ENCODE measurements at regions not wholly inside any gene's neighbourhood (a gene's known extent, or its start where the extent isn't known, plus 50 kb on each side); places are given as distances from the start of the nearest gene placed in this dataset.

DNA sequence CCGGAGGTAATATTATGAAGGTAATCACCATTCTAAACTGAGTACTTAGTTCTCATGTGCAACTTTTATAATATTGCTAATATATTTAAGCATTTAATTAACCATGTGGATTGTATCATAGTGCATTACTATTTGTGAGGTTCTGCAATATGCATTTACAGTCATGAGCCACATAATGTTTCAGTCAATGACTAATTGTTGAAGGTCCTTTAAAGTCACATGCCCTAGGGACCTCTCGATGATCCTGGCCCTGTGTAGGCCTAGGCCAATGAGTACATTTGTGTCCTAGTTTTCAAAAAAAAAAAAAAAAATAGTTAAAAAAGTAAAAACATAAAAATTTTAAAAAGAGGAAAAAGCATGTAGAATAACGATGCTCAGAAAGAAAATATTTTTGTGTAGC is 298.0 kb downstream of the DSEL start:
- ATAC-seq (no peak), DNase-seq (no peak)
- H3K27me3 ChIP-seq, result no peaks in the 10 kb centered on the region
- H3K27ac ChIP-seq, result no peak overlapping the region
- TF ChIP-seq, protein P1, sequence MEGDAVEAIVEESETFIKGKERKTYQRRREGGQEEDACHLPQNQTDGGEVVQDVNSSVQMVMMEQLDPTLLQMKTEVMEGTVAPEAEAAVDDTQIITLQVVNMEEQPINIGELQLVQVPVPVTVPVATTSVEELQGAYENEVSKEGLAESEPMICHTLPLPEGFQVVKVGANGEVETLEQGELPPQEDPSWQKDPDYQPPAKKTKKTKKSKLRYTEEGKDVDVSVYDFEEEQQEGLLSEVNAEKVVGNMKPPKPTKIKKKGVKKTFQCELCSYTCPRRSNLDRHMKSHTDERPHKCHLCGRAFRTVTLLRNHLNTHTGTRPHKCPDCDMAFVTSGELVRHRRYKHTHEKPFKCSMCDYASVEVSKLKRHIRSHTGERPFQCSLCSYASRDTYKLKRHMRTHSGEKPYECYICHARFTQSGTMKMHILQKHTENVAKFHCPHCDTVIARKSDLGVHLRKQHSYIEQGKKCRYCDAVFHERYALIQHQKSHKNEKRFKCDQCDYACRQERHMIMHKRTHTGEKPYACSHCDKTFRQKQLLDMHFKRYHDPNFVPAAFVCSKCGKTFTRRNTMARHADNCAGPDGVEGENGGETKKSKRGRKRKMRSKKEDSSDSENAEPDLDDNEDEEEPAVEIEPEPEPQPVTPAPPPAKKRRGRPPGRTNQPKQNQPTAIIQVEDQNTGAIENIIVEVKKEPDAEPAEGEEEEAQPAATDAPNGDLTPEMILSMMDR (IDR thresholded peaks at IDR 0.05), result no peak
- no peaks in the 10 kb centered on the region for H3K9me3 ChIP-seq
- intact Hi-C loops (cut with DNase I), result loop anchor here in 6 of 10 donors (5.0 to 10.0 kb wide), 6 partner anchors 49 to 1519 kb away; no protein-coding TSS in a partner anchor
- no peaks in the 10 kb centered on the region for H3K4me1 ChIP-seq
- 89 to 90% methylated on average over 3 of the region's 3 CpGs for WGBS, 2 donors
- no peak overlapping the region for H3K4me3 ChIP-seq
- no peaks in the 10 kb centered on the region for H3K36me3 ChIP-seq

DNA sequence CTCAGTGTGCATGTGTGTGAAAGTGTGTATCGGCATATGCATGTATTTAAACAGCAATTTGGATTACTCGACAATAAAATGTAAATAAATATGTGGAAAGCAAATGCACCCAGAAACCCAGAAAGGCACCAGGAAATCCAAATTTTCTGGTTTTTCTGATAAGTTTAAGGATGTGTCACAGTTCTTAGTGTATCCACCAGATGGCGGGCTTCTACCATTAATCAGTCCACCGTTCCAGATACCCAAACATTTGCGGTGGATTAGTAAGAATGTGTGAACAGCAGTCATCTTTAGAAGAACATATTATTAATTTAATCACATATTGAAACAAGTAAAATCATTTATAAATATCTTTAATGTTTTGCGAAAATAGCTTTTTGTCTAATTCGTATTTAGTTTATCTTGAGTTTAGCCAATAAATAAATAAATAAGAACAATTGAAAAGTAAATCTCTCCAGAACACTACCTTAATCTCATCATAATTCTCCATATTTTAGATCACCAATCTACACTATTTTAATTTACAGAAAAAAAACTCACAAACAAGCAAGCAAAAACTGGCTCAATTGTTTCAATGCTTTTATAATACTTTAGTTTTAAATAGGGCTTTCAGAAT is 298.9 kb downstream of the DSEL start:
- 3 to 4% methylated on average over 7 of the region's 7 CpGs for WGBS, 2 donors
- ATAC-seq (peak in 7 of 8 donors; percentile 51 to 76 (median 67)), DNase-seq (peak in 1 of 2 donors; percentile 33)

DNA sequence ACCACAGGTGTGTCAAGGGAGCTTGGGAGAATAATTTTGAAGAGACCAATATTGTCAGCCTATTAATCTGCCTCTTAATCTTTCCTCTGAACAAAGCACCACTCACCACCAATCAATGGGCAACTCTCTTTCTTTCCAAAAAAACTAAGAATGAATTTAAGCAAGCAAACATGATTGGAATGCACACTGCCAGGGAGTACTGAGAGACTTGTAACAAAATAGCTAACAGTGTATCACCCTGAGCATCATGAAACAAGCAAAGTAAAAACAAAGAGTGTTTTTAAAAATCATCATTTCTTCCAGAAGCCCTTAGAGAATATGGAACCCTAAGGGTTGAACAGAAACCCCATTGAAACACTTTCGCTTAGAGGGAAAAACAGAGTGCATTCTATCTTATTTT is 299.7 kb downstream of the DSEL start:
- no peaks in the 10 kb centered on the region for H3K4me1 ChIP-seq
- TF ChIP-seq, protein P1 (IDR thresholded peaks at IDR 0.05), result no peak
- H3K27ac ChIP-seq, result no peak overlapping the region
- 82 to 90% methylated on average over 1 of the region's 1 CpG for WGBS, 2 donors
- ATAC-seq, result no peak
- no peak overlapping the region for H3K4me3 ChIP-seq
- intact Hi-C loops (cut with DNase I), result loop anchor here in 8 of 10 donors (1.0 to 10.0 kb wide), 10 partner anchors 50 to 1520 kb away; no protein-coding TSS in a partner anchor
- H3K27me3 ChIP-seq, result no peaks in the 10 kb centered on the region
- DNase-seq, result no peak
- H3K9me3 ChIP-seq, result no peaks in the 10 kb centered on the region
- H3K36me3 ChIP-seq, result no peaks in the 10 kb centered on the region

More for the DNA sequence above, 298.9 kb downstream of the DSEL start:
- Histone ChIP-seq H3K27me3 (no peaks in the 10 kb centered on the region), H3K27ac (no peak overlapping the region), H3K36me3 (no peaks in the 10 kb centered on the region), H3K4me1 (no peaks in the 10 kb centered on the region), H3K4me3 (no peak overlapping the region), H3K9me3 (no peaks in the 10 kb centered on the region)
- intact Hi-C loops (cut with DNase I), result loop anchor here in 8 of 10 donors (1.0 to 10.0 kb wide), 10 partner anchors 50 to 1520 kb away; no protein-coding TSS in a partner anchor
- TF ChIP-seq, protein P1 (IDR thresholded peaks at IDR 0.05), result peak; percentile 61 to 85 (median 80)

DNA sequence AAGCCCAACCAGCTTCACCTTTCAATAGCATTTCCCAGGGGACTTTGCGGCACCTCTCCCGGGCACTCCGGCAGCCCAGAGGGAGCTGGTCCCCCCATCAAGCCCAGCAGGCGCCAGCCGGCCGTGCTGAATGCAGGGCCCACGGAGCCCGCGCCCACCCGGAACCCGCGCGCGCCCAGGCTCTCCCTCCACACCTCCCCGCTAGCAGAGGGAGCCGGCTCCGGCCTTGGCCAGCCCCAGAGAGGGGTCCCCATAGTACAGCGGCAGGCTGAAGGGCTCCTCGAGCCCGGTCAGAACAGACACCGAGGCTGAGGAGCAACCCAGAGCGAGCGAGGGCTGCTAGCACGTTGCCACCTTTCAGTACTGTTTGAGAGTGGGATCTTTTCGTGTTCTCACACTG is 300.8 kb downstream of the DSEL start:
- intact Hi-C loops (cut with DNase I), result loop anchor here in 8 of 10 donors (2.0 to 10.0 kb wide), 9 partner anchors 52 to 1522 kb away; no protein-coding TSS in a partner anchor
- DNase-seq, result no peak
- H3K27ac ChIP-seq, result no peak overlapping the region
- H3K4me3 ChIP-seq, result no peak overlapping the region
- H3K4me1 ChIP-seq, result no peaks in the 10 kb centered on the region
- WGBS, 2 donors, result 89 to 93% methylated on average over 25 of the region's 25 CpGs
- TF ChIP-seq, protein P1 (IDR thresholded peaks at IDR 0.05), result no peak
- H3K36me3 ChIP-seq, result no peaks in the 10 kb centered on the region
- no peak for ATAC-seq
- no peaks in the 10 kb centered on the region for H3K27me3 ChIP-seq
- no peaks in the 10 kb centered on the region for H3K9me3 ChIP-seq

All from heart right ventricle (tissue), 16 donors.